Activated B cell treated with CpG ODN at 0.5 μM for 24 hours (primary cell): ENCODE measurements at regions not wholly inside any gene's neighbourhood (a gene's known extent, or its start where the extent isn't known, plus 50 kb on each side); places are given as distances from the start of the nearest gene placed in this dataset.

Experiments used
- ATAC-seq: fragments of 200-7000 bp; cut with Tn5 transposase; one replicate; pipeline ENCODE4 v1.10.0; 2021; ENCODE audit warnings: low read depth, mild to moderate bottlenecking, moderate library complexity
- CTCF ChIA-PET: fragments of 350-600 bp; sonication (Branson Sonifier 250); formaldehyde crosslinking; loops from one replicate; lab custom pipeline; 2021; ENCODE audit warnings: antibody characterized with exemption; lab: Charles Lee
- POLR2A ChIA-PET: fragments of 350-600 bp; sonication (Branson Sonifier 250); formaldehyde crosslinking; loops from one replicate; lab custom pipeline; 2021; ENCODE audit warnings: antibody characterized with exemption; lab: Charles Lee
- DNase-seq: peaks from one replicate; pipeline ENCODE4 v3.0.0; 2022
- H3K27ac Mint-ChIP-seq: one replicate; pipeline ENCODE4 v1.8.0; 2020; ENCODE audit warnings: mixed read lengths
- H3K27me3 Mint-ChIP-seq: one replicate; pipeline ENCODE4 v1.8.0; 2021; ENCODE audit warnings: mixed read lengths
- H3K36me3 Mint-ChIP-seq: one replicate; pipeline ENCODE4 v1.8.0; 2021; ENCODE audit warnings: low read depth, mixed read lengths
- H3K4me1 Mint-ChIP-seq: one replicate; pipeline ENCODE4 v1.8.0; 2021; ENCODE audit warnings: mixed read lengths
- H3K4me3 Mint-ChIP-seq: one replicate; pipeline ENCODE4 v1.8.0; 2020; ENCODE audit warnings: mild to moderate bottlenecking, mixed read lengths
- H3K9me3 Mint-ChIP-seq: one replicate; pipeline ENCODE4 v1.8.0; 2020; ENCODE audit warnings: mixed read lengths
- CTCF ChIP-seq: fragments of 200-600 bp; IDR thresholded peaks from one replicate; pipeline ENCODE4 v1.8.0; 2022; ENCODE audit warnings: antibody characterized with exemption, mild to moderate bottlenecking
- intact Hi-C: fragments of 100-400 bp; cut with micrococcal nuclease; formaldehyde crosslinking; loops from one replicate; pipeline ENCODE4 v1.15.1; 2024

GRCh38 chr14:81889529-81889928, 355.9 kb upstream of the SEL1L start:
- ATAC-seq (no peak), DNase-seq (no peak)
- Mint-ChIP-seq H3K36me3 (no peaks in the 10 kb centered on the region), H3K9me3 (peaks cover 9% of the 10 kb centered on the region), H3K4me3 (no peak overlapping the region), H3K27me3 (no peaks in the 10 kb centered on the region), H3K27ac (no peak overlapping the region), H3K4me1 (no peaks in the 10 kb centered on the region)
- ChIA-PET CTCF (no interaction called here), POLR2A (no interaction called here)
- no peak for TF ChIP-seq CTCF
- intact Hi-C loops, result no loop called here

DNA sequence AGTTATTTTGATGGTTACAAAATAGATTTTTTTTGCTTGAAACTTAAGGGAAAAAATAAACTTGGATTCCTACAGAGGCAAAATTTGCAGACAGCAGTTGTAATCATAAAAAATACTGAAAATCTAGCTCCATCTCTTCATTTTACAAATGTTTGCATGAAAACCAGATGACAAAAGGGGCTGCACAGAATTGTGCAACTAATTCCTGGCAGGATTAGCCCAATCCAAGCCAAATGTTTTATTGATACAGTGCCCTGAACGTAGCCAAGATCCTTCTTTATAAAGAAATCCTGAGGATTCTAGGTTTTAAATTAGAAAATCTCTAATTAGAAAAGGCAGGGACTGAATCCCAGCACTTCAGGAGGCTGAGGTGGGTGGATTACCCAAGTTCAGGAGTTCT, 356.4 kb upstream of the SEL1L start:
- DNase-seq (no peak), ATAC-seq (no peak)
- CTCF ChIA-PET, result no interaction called here
- POLR2A ChIA-PET, result no interaction called here
- Mint-ChIP-seq H3K9me3 (peaks cover 9% of the 10 kb centered on the region), H3K27ac (no peak overlapping the region), H3K4me1 (no peaks in the 10 kb centered on the region), H3K4me3 (no peak overlapping the region), H3K36me3 (no peaks in the 10 kb centered on the region), H3K27me3 (no peaks in the 10 kb centered on the region)
- intact Hi-C loops, result no loop called here
- TF ChIP-seq CTCF, result no peak

GRCh38 chr14:81903477-81903876, 369.8 kb upstream of the SEL1L start:
- Mint-ChIP-seq H3K27me3 (no peaks in the 10 kb centered on the region), H3K9me3 (peaks cover 15% of the 10 kb centered on the region), H3K36me3 (no peaks in the 10 kb centered on the region), H3K27ac (no peak overlapping the region), H3K4me1 (no peaks in the 10 kb centered on the region), H3K4me3 (no peak overlapping the region)
- TF ChIP-seq CTCF, result no peak
- ATAC-seq (no peak), DNase-seq (no peak)
- ChIA-PET CTCF (no interaction called here), POLR2A (no interaction called here)
- intact Hi-C loops, result no loop called here

- Mint-ChIP-seq H3K4me1 (no peaks in the 10 kb centered on the region), H3K36me3 (no peaks in the 10 kb centered on the region), H3K27ac (no peak overlapping the region), H3K27me3 (no peaks in the 10 kb centered on the region), H3K9me3 (peaks cover 8% of the 10 kb centered on the region), H3K4me3 (no peak overlapping the region)
- DNase-seq (no peak), ATAC-seq (no peak)
- ChIA-PET POLR2A (no interaction called here), CTCF (no interaction called here)
- intact Hi-C loops, result no loop called here
- no peak for TF ChIP-seq CTCF
Measured at GRCh38 chr14:81927070-81927469, 393.4 kb upstream of the SEL1L start.

- intact Hi-C loops, result no loop called here
- Mint-ChIP-seq H3K36me3 (no peaks in the 10 kb centered on the region), H3K27ac (no peak overlapping the region), H3K27me3 (no peaks in the 10 kb centered on the region), H3K4me1 (no peaks in the 10 kb centered on the region), H3K9me3 (peaks cover 5% of the 10 kb centered on the region), H3K4me3 (no peak overlapping the region)
- CTCF ChIA-PET, result no interaction called here
- no peak for DNase-seq
- TF ChIP-seq CTCF, result no peak
- no peak for ATAC-seq
- POLR2A ChIA-PET, result no interaction called here
Measured at GRCh38 chr14:81931828-81932227, 398.2 kb upstream of the SEL1L start.
